NCI-H524 treated with DMSO at 0.1 percent for 48 hours (cell line): ENCODE measurements at regions not wholly inside any gene's neighbourhood (a gene's known extent, or its start where the extent isn't known, plus 50 kb on each side); places are given as distances from the start of the nearest gene placed in this dataset.
"Not testable (repeated sequence)": the region's sequence is repeated elsewhere in the genome, so short reads cannot be mapped to it uniquely, and the experiment has no call there.

ENCODE experiments used
- DNase-seq: peaks from one replicate; lab custom pipeline; 2025; lab: John Stamatoyannopoulos, UW

DNA sequence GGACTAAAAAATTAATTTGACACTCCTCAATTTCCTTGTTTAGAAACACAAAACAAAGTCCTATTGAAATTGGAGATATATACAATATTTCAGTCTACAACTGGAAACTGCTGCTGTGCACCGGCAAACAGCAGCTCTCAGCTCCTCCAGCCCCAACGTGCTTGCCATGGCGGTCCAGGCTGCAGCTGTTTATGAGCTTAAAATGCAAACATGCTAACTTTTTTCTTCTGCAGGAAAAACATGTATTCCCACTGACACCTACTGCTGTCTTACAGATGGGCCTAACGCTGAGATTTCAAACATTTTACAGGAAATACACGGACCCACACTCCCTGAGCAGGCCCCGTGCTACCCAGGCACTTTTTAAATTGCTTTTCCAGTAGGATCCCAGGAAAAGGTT, 195.5 kb downstream of the BCL11A start:
- DNase-seq: no peak

- no peak for DNase-seq
Observed at GRCh38 chr2:60356346-60356745, 197.1 kb downstream of the BCL11A start.

- DNase-seq: no peak
Observed at GRCh38 chr2:60355849-60356261, 197.6 kb downstream of the BCL11A start.

DNA sequence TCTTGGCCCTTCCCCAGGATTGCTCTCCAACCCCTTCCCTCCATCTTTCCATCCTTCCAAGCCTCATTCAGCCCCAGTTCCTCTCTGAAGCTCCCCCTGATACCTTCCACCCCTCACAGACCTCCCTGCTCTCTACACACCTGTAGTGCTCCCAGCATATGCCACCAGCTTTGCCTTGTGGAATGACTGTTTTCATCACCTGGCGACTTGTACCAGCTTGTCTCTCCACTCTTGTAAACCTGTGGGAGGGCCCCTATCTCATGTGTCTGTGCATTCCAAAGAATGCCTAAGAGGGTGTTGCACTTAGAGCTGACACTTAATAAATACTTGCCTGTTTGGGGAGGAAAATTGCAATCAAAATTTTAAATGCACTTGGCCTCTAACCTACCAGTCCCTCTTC, 198.7 kb downstream of the BCL11A start:
- no peak for DNase-seq

GRCh38 chr2:60353863-60354262, 199.6 kb downstream of the BCL11A start:
- no peak for DNase-seq

DNA sequence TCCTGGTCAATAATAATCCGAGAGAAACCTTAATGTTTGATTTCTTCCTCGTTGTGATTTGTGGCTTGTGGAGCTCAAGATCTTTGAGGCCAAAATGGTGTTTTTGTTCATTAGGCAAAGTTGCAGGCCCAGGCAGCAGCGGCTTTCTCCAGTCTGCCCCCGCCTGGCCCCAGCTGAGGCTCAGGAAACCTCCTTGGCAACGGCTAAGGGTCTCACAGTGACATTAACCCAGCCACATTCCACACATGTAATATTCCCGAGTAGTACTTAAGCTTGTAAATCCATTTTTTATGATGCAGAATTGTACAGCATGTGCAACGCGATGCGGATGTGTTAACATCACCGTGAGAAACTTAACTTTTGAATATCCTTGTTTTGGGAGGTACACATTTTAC, 200.1 kb downstream of the BCL11A start:
- DNase-seq: no peak

DNA sequence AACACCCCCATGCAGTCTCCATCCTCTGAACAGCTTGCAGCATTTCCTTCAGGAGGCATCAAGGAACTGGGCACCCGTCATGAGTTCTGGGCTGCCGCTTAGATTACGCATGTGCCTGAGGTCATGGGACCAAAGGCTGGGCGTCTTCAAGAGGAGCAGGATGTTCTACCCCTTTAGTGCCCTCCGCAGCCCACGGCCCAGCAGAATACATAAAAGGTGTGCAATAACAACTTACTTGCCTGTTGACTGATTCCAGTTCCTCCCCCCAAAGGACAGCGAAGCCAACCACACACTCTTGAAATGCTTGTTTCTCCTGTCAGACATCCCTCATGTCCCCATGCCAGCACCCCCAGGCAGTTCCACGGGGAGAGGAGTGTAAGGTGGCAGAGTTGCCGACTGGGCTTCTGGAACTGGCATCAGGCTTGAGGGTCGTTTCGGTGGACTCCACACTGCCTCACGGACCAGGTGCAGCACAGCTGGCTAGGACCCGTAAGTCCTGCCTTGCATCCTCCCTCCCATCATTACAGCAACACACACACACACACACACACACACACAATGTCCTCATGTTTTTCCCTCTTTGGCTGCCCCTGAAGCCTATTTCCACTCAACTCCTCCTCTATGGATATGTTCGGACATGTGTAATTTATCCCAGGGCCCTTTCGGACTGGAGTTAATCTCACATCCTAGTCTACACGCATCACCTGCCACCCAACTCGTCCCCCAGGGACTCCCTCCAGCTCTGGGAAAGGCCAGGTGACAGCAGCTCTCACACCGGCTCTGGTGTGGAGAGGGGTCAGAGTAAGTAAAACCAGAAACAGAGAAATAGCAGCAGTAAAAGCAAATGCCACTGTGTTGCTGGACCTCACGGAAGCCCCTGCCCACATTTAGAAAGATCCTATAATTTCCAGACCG, 200.7 kb downstream of the BCL11A start:
- DNase-seq: no peak

GRCh38 chr2:60351802-60352201, 201.7 kb downstream of the BCL11A start:
- DNase-seq: no peak

DNA sequence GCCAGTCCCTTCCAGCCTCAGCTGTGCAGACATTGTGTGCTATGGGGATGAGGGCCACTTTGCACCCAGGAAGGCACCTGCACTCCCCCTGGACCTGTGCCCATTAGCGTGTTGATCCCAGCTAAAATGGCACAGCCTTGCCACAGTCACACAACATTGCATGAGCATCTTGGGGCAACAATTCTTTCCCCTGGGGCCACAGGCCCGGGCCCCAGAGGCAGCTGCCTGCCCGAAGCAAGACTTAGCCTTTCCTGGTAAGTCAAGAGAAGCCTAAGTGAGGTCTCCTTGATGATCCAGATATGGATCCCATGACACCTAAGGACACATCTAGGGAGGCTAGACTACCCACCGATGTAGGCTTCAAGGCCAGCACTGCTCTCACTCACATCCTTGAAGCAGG, 202.1 kb downstream of the BCL11A start:
- no peak for DNase-seq

GRCh38 chr2:60350791-60351190, 202.7 kb downstream of the BCL11A start:
- DNase-seq: no peak

DNA sequence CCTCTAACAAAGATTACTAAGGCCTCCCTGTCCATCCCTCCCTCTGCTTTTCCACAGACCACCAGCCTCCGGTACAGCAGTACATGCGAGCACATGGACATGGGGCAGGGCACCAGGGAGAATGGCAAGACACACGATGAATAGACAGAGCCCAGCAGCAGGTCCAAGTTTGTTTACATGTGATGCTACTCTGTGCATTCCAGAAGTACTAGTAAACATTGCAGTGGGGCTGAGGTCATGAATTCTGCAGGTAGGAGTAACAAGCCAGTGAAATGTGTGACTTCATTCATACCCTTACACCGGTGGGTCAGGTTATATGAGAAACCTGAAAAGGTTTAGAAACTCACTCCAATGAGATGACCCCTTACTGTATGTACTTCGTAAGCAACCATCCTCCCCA, 205.7 kb downstream of the BCL11A start:
- DNase-seq: no peak

- not testable (repeated sequence) for DNase-seq
Observed at GRCh38 chr2:60342491-60342890, 211.0 kb downstream of the BCL11A start.

- DNase-seq: no peak
Observed at GRCh38 chr2:60341151-60341550, 212.3 kb downstream of the BCL11A start.

DNA sequence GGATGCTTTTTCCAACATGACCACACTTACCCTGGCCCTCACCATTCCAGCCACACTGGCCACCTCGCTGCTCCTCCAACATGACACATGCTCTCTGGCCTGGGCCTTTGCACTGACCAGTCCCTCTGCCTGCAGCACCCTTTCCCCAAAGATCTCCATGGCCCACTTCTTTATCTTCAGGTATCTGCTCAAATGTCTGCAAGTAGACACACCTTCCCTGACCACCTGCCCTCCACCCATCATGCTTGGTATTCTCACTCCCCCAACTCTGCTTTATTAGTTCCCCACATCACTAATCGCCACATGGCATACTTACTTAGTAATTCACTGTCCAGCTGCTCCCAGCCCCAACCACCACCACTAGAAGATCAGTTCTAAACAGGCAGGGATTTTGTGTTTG, 214.2 kb downstream of the BCL11A start:
- DNase-seq: no peak

DNA sequence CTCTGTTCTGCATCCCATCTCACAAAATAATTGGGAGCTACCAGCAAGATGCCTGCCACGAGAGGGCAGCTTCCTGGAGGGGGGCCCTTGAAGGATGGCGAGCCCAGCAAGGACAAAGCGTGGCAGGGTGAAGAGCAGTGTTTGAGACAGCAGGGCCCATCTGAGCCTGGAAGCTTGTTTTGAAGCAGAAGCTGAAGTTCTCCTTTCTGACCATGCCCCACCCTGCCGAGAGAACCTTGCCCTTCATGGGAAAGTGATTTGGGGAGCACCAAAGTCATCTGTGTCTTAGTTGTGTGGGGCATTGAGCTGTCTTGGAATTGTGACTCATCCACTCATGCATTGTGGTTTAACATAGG, 216.3 kb downstream of the BCL11A start:
- DNase-seq: no peak

DNA sequence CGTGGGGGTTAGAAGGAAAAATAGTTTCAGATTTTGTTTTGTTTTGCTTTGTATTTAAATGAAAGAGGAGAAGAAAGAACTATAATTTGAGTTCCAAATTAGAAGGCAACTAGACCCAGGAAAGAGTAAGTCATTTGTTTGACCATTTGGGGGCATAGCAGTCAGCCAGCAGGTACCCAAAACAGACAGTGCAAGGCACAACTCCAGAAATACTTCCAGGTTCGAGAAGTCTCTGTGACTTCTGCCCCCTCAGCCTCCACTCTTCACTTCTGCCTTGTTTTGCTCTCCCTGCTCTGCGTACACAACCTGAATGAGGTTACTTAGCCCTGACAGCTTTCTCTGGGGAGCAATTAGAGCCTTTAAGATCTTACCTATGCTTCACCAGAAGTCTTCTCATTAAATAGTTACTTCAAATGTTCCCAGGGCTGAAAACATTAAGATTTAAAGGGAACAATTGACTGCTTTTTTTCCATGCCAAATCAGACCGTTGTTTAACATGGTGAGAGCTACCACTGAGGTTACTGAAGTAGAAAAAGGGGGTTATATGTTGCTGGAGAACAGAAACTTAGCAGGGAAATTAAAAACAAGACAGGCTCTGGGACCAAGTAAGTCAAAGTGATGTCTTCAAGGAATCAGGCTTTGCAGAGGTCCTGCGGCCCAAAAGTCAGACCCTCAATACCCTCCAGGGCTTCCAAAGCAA, 216.9 kb downstream of the BCL11A start:
- DNase-seq: no peak

GRCh38 chr2:60335533-60336237, 217.8 kb downstream of the BCL11A start:
- DNase-seq: no peak

DNA sequence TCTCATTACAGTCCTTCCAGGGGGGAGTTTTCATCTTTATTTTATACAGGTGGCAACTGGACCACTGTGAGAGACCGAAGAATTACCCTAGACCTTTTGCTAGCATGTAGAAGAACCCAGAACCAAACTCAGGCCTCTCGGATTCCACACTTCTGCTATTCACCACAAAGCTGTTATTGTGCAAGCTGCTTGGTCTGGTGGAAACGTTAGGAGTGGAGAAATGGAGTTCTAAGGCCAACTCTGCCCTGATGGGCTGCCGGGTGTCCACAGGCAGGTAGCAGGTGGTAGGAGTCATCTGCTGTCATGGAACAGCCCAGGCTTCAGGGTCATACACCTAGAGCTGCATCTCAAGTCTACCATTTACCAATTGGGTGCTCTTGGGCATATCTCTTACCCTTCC, 218.8 kb downstream of the BCL11A start:
- no peak for DNase-seq

DNA sequence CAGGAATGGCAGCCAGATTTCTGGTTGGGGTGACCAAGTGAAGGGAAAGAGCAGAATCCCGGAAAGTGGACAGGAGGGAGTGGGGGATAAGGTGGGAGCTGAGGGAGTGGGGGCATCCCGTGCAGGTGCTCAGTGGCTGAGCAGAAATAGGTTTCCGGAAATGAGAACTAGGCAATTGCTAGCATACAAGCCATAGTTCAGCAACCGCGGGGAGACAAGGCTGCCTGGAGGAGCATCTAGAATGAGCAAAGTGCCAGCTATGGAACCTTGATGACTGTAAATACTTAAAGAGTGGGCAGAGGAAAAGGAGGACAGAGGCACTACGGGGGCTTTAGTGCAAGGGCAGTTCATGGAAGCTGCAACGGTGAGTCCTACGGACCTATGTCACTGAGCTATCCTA, 220.2 kb downstream of the BCL11A start:
- no peak for DNase-seq

GRCh38 chr2:60331115-60331809, 222.2 kb downstream of the BCL11A start:
- DNase-seq: no peak

DNA sequence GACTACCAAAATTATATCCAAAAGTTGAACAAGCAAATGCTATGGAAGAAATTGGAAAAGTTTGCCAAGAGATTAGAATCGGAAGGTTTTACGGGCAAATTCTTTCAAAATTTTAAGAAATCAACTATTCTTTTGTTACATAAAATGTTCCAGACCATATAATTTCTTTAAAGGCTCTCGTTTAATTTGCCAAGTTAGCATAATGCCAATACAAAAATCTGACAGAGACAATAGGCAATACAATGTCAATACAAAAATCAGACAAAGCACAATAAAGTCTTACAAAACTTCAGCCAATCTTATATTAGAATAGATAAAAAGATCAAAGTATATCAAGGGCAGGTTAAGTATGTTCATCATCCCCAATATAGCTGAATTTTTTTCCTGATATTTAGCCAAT, 224.2 kb downstream of the BCL11A start:
- DNase-seq: no peak

- no peak for DNase-seq
Observed at GRCh38 chr2:60324536-60324935, 228.9 kb downstream of the BCL11A start.
